ENCODE measurements at regions not wholly inside any gene's neighbourhood (a gene's known extent, or its start where the extent isn't known, plus 50 kb on each side); places are given as distances from the start of the nearest gene placed in this dataset.

DNA sequence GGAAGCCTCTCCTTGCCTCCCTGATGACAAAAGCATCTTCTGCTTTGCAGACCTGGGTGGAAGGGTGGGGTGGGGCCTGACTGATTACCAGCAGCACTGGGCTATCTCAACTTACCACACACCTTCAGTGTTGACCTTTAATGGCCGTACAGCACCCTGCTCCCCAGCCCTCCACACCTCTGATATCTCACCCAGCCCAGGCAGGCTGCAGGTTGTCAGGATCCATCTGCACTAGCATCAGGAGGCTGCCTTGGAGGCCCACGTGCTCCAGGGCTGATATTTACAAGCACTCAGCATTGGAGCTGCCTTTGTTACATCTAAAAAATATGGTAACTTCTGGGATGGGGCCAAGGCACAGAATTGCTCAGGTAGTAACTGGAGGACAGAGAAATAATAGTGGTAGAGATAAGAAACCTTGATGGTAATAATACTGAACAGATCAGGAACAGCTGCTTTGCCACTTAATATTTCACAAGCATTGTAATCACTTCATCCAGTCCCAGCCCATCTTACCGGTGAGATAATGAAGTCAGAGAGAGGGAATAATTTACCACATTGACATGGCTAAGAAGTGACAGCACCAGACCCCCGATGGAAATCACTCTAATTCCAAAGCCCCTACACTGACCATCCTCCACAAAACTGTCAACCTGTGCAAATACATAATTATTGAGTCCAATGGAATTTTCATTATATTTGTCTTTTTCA lies 125.2 kb upstream of the RFLNA start:
- no peak overlapping the region for H2AFZ ChIP-seq
- in situ Hi-C loops (cut with MboI), result no loop called here
- DNase-seq, result no peak
- H3K4me3 ChIP-seq, result no peak overlapping the region
- TF ChIP-seq EZH2phosphoT487 (IDR thresholded peaks at IDR 0.05; ENCODE audit: insufficient read depth, low read depth), result no peak
- TF ChIP-seq EZH2 (IDR thresholded peaks at IDR 0.05; ENCODE audit: insufficient read depth, poor library complexity, severe bottlenecking), result no peak
- no peaks in the 10 kb centered on the region for H3K27me3 ChIP-seq (replicated peaks; ENCODE audit: insufficient read depth)
- no peaks in the 10 kb centered on the region for H3K9me2 ChIP-seq (ENCODE audit: insufficient read depth)
- peaks cover 44% of the 10 kb centered on the region for H3K4me1 ChIP-seq (ENCODE audit: insufficient read depth)
- no peaks in the 10 kb centered on the region for H3K9me3 ChIP-seq (ENCODE audit: low read depth)
- no peaks in the 10 kb centered on the region for H3K36me3 ChIP-seq (ENCODE audit: low read depth)
- peaks cover 39% of the 10 kb centered on the region for H3F3A ChIP-seq (ENCODE audit: insufficient read depth)
- H3K79me2 ChIP-seq (ENCODE audit: insufficient read depth), result no peaks in the 10 kb centered on the region
- WGBS, 2 experiments (ENCODE audit: low coverage in 1 of 2, low lambda C conversion rate in 2 of 2, missing lambda C conversion rate in 2 of 2), result 69 to 72% methylated on average over 4 of the region's 4 CpGs
- H3K4me2 ChIP-seq (ENCODE audit: unreplicated experiment), result no peak overlapping the region
- H3K9ac ChIP-seq, result no peak overlapping the region
- no peak overlapping the region for H3K27ac ChIP-seq
- no peaks in the 10 kb centered on the region for H4K20me1 ChIP-seq (ENCODE audit: insufficient read depth)

DNA sequence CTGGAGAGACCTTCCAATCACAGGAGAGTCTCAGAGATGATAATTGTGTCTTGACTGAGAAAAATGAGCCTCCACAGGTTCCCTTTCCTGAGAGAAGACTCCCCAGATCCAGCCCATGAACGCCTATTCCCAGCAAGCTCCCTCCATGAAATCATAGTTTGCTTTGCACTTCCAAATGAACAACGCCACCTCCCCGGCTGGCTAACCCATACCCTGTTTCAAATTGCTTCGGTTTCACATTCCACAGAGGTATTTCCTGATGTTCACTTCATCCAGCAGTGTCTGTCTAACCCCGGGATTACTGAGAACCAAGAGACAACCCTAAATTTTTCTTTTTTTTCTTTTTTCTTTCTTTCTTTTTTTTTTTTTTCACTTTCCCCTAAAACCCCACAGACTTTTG lies 124.1 kb upstream of the RFLNA start:
- H3K9ac ChIP-seq, result peak overlapping the region; percentile 15; the same call in 1 of the 2 replicates
- H2AFZ ChIP-seq, result peak overlapping the region; percentile 39
- H3K9me2 ChIP-seq (ENCODE audit: insufficient read depth), result no peaks in the 10 kb centered on the region
- no peaks in the 10 kb centered on the region for H3K27me3 ChIP-seq (replicated peaks; ENCODE audit: insufficient read depth)
- no peaks in the 10 kb centered on the region for H3K9me3 ChIP-seq (ENCODE audit: low read depth)
- H3K4me1 ChIP-seq (ENCODE audit: insufficient read depth), result peaks cover 49% of the 10 kb centered on the region
- H4K20me1 ChIP-seq (ENCODE audit: insufficient read depth), result no peaks in the 10 kb centered on the region
- peak overlapping the region; percentile 30 for H3K27ac ChIP-seq
- peak; percentile 47 for DNase-seq
- H3K79me2 ChIP-seq (ENCODE audit: insufficient read depth), result no peaks in the 10 kb centered on the region
- peak overlapping the region; percentile 10 for H3K4me2 ChIP-seq (ENCODE audit: unreplicated experiment)
- peaks cover 39% of the 10 kb centered on the region for H3F3A ChIP-seq (ENCODE audit: insufficient read depth)
- in situ Hi-C loops (cut with MboI), result no loop called here
- 13 to 15% methylated on average over 5 of the region's 5 CpGs for WGBS, 2 experiments (ENCODE audit: low coverage in 1 of 2, low lambda C conversion rate in 2 of 2, missing lambda C conversion rate in 2 of 2)
- no peak overlapping the region for H3K4me3 ChIP-seq
- TF ChIP-seq EZH2 (IDR thresholded peaks at IDR 0.05; ENCODE audit: insufficient read depth, poor library complexity, severe bottlenecking), result no peak
- TF ChIP-seq EZH2phosphoT487 (IDR thresholded peaks at IDR 0.05; ENCODE audit: insufficient read depth, low read depth), result no peak
- no peaks in the 10 kb centered on the region for H3K36me3 ChIP-seq (ENCODE audit: low read depth)

DNA sequence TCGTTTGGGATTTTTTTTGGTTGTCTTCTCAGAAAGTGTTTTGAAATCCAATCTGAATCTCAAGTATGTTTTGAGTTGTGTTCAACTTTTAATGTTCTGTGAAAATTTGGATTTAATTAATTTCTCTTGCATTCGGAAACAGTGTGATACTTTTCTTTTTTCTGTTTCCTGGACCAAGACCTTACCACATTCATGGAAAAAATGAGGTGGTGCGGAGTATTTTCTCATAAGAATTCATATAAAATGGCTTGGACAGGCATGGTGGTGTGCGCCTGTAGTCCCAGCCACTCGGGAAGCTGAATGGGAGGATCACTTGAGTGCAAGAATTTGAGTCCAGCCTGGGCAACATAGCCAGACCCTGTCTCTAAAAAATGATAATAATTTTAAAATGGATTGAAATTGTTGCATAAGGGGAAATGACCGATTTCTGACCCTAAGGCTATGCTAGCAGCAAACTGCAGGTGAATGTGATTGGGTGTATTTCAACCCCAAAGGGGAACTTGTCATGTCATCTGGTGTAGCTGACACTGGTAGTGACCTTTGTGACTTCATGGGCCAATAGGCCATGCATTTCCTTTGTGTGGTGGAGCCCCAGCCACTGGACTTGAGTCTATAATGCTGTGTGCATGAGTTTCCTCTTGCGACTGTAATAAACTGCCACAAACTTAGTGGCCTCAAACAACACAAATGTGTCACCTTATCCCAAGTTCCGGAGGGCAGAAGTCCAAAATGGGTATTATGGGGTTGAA lies 123.5 kb upstream of the RFLNA start:
- peaks cover 39% of the 10 kb centered on the region for H3F3A ChIP-seq (ENCODE audit: insufficient read depth)
- no peaks in the 10 kb centered on the region for H3K9me2 ChIP-seq (ENCODE audit: insufficient read depth)
- H3K27me3 ChIP-seq (replicated peaks; ENCODE audit: insufficient read depth), result no peaks in the 10 kb centered on the region
- H4K20me1 ChIP-seq (ENCODE audit: insufficient read depth), result no peaks in the 10 kb centered on the region
- H3K36me3 ChIP-seq (ENCODE audit: low read depth), result no peaks in the 10 kb centered on the region
- H2AFZ ChIP-seq, result peak overlapping the region; percentile 39
- H3K27ac ChIP-seq, result peak overlapping the region; percentile 79
- peak overlapping the region; percentile 15; the same call in 1 of the 2 replicates for H3K9ac ChIP-seq
- H3K4me3 ChIP-seq, result no peak overlapping the region
- no peaks in the 10 kb centered on the region for H3K79me2 ChIP-seq (ENCODE audit: insufficient read depth)
- H3K4me1 ChIP-seq (ENCODE audit: insufficient read depth), result peaks cover 49% of the 10 kb centered on the region
- TF ChIP-seq EZH2phosphoT487 (IDR thresholded peaks at IDR 0.05; ENCODE audit: insufficient read depth, low read depth) (no peak), EZH2 (IDR thresholded peaks at IDR 0.05; ENCODE audit: insufficient read depth, poor library complexity, severe bottlenecking) (no peak)
- 55 to 58% methylated on average over 8 of the region's 8 CpGs for WGBS, 2 experiments (ENCODE audit: low coverage in 1 of 2, low lambda C conversion rate in 2 of 2, missing lambda C conversion rate in 2 of 2)
- peak; percentile 18 for DNase-seq
- peak overlapping the region; percentile 10 for H3K4me2 ChIP-seq (ENCODE audit: unreplicated experiment)
- H3K9me3 ChIP-seq (ENCODE audit: low read depth), result no peaks in the 10 kb centered on the region
- in situ Hi-C loops (cut with MboI), result no loop called here

DNA sequence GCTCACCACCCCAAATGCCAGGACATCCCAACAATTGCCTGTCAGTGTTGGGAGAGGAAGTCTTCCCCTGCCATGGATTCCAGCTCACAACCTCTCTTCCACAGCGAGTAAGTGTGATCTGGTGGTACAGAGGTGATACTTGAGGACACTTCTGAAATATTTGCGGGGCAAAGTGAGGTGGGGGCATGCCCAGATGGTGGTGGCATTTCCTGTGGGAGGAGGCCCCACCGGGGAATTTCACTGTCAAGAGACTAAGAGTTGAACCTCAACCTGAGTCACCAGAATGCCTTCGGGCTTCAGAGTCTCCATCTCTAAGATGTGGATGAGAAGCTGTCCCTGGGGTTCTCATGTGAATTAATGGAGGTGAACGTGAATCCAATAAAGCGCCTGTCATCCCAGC lies 122.3 kb upstream of the RFLNA start:
- peak overlapping the region; percentile 42; the same call in 1 of the 2 replicates for H3K9ac ChIP-seq
- 40 to 41% methylated on average over 6 of the region's 6 CpGs for WGBS, 2 experiments (ENCODE audit: low coverage in 1 of 2, low lambda C conversion rate in 2 of 2, missing lambda C conversion rate in 2 of 2)
- H3K27me3 ChIP-seq (replicated peaks; ENCODE audit: insufficient read depth), result no peaks in the 10 kb centered on the region
- no peaks in the 10 kb centered on the region for H3K9me2 ChIP-seq (ENCODE audit: insufficient read depth)
- H3K79me2 ChIP-seq (ENCODE audit: insufficient read depth), result no peaks in the 10 kb centered on the region
- peaks cover 39% of the 10 kb centered on the region for H3F3A ChIP-seq (ENCODE audit: insufficient read depth)
- H2AFZ ChIP-seq, result no peak overlapping the region
- H3K9me3 ChIP-seq (ENCODE audit: low read depth), result no peaks in the 10 kb centered on the region
- H3K36me3 ChIP-seq (ENCODE audit: low read depth), result no peaks in the 10 kb centered on the region
- in situ Hi-C loops (cut with MboI), result no loop called here
- H3K4me1 ChIP-seq (ENCODE audit: insufficient read depth), result peaks cover 49% of the 10 kb centered on the region
- H3K27ac ChIP-seq, result peak overlapping the region; percentile 79
- peak; percentile 85 for DNase-seq
- no peak overlapping the region for H3K4me3 ChIP-seq
- no peaks in the 10 kb centered on the region for H4K20me1 ChIP-seq (ENCODE audit: insufficient read depth)
- TF ChIP-seq EZH2 (IDR thresholded peaks at IDR 0.05; ENCODE audit: insufficient read depth, poor library complexity, severe bottlenecking) (no peak), EZH2phosphoT487 (IDR thresholded peaks at IDR 0.05; ENCODE audit: insufficient read depth, low read depth) (no peak)
- H3K4me2 ChIP-seq (ENCODE audit: unreplicated experiment), result no peak overlapping the region

Data from GM23248 (cell line).